ENCODE measurements at regions not wholly inside any gene's neighbourhood (a gene's known extent, or its start where the extent isn't known, plus 50 kb on each side); places are given as distances from the start of the nearest gene placed in this dataset.

- DNase-seq: no peak
These were observed 749.1 kb upstream of the GRIA3 start for GRCh38 chrX:122434942-122435341.

GRCh38 chrX:122439831-122440230 is 744.2 kb upstream of the GRIA3 start:
- no peak for DNase-seq

GRCh38 chrX:122440832-122441231 is 743.2 kb upstream of the GRIA3 start:
- no peak for DNase-seq

GRCh38 chrX:122441451-122441850 is 742.6 kb upstream of the GRIA3 start:
- no peak for DNase-seq

- no peak for DNase-seq
These were observed 738.6 kb upstream of the GRIA3 start for GRCh38 chrX:122445466-122445865.

GRCh38 chrX:122464341-122464740 is 719.7 kb upstream of the GRIA3 start:
- DNase-seq: no peak

- DNase-seq: no peak
These were observed 708.8 kb upstream of the GRIA3 start for GRCh38 chrX:122475306-122475705.

- no peak for DNase-seq
These were observed 683.5 kb upstream of the GRIA3 start for GRCh38 chrX:122500556-122500955.

GRCh38 chrX:122501652-122502051 is 682.4 kb upstream of the GRIA3 start:
- DNase-seq: no peak

- no peak for DNase-seq
These were observed 680.1 kb upstream of the GRIA3 start for GRCh38 chrX:122504026-122504425.

- no peak for DNase-seq
These were observed 671.5 kb upstream of the GRIA3 start for GRCh38 chrX:122512561-122513072.

- no peak for DNase-seq
These were observed 666.3 kb upstream of the GRIA3 start for GRCh38 chrX:122517786-122518185.

- DNase-seq: no peak
These were observed 638.3 kb upstream of the GRIA3 start for GRCh38 chrX:122545778-122546177.

- DNase-seq: no peak
These were observed 637.8 kb upstream of the GRIA3 start for GRCh38 chrX:122546269-122546668.

- no peak for DNase-seq
These were observed 631.7 kb upstream of the GRIA3 start for GRCh38 chrX:122552286-122552800.

- no peak for DNase-seq
These were observed 628.2 kb upstream of the GRIA3 start for GRCh38 chrX:122555925-122556324.

- no peak for DNase-seq
These were observed 618.1 kb upstream of the GRIA3 start for GRCh38 chrX:122565952-122566351.

- DNase-seq: no peak
These were observed 617.7 kb upstream of the GRIA3 start for GRCh38 chrX:122566401-122566800.

- no peak for DNase-seq
These were observed 616.2 kb upstream of the GRIA3 start for GRCh38 chrX:122567911-122568310.

- no peak for DNase-seq
These were observed 611.6 kb upstream of the GRIA3 start for GRCh38 chrX:122572461-122572860.

GRCh38 chrX:122579036-122579435 is 605.0 kb upstream of the GRIA3 start:
- no peak for DNase-seq

- no peak for DNase-seq
These were observed 604.6 kb upstream of the GRIA3 start for GRCh38 chrX:122579526-122579925.

- DNase-seq: no peak
These were observed 601.7 kb upstream of the GRIA3 start for GRCh38 chrX:122582280-122582974.

GRCh38 chrX:122582975-122583305 is 601.1 kb upstream of the GRIA3 start:
- DNase-seq: no peak

GRCh38 chrX:122583551-122583950 is 600.5 kb upstream of the GRIA3 start:
- no peak for DNase-seq

All from activated naive CD4-positive, alpha-beta T cell treated with anti-CD3 and anti-CD28 coated beads, Interleukin-2, amount 50 U/mL, for 16 hours (primary cell).